A549 (cell line): ENCODE measurements at regions not wholly inside any gene's neighbourhood (a gene's known extent, or its start where the extent isn't known, plus 50 kb on each side); places are given as distances from the start of the nearest gene placed in this dataset.
"Not testable (repeated sequence)": the region's sequence is repeated elsewhere in the genome, so short reads cannot be mapped to it uniquely, and the experiment has no call there.

Experiments used
- ATAC-seq, 2 experiments: fragments of 200-7000 bp in 1 of 2; fragments of >200 bp in 1 of 2; cut with Nextera tagmentation in 1 of 2; cut with Tn5 transposase in 1 of 2; 3 replicates each; pipeline versions ENCODE4 v1.8.0 to v1.9.1; 2018 to 2020; ENCODE audit warnings: mild to moderate bottlenecking in 1 of 2, moderate library complexity in 1 of 2
- CTCF ChIA-PET: fragments of 300-600 bp; sonication (Branson Sonifier 250); formaldehyde crosslinking; extraction: SDS; loops from one replicate; lab custom pipeline; 2021; ENCODE audit warnings: antibody characterized with exemption, inconsistent platforms; lab: Yijun Ruan, JAX
- POLR2A ChIA-PET: fragments of 350-600 bp; formaldehyde crosslinking; extraction: SDS; loops from one replicate; lab custom pipeline; 2021; ENCODE audit warnings: antibody characterized with exemption, inconsistent platforms; lab: Yijun Ruan, JAX
- DNase-seq, 2 experiments: peaks; one replicate each; pipeline versions ENCODE4 v3.0.0 to v3.0.0-alpha.2; 2011 to 2016; ENCODE audit warnings: low read depth in 1 of 2, low spot score in 1 of 2
- FAIRE-seq: peaks from 2 replicates; lab custom pipeline; 2011; peaks lifted over from hg19 to GRCh38; lab: Jason Lieb, UNC
- H3K27ac ChIP-seq, 2 experiments: fragments of >200 bp; sonication (Bioruptor Twin); formaldehyde crosslinking; 3 replicates each; pipeline ENCODE4 v1.5.1; 2016 to 2017
- H3K4me1 ChIP-seq: fragments of >200 bp; sonication (Bioruptor Twin); formaldehyde crosslinking; 3 replicates; pipeline ENCODE4 v1.6.1; 2016
- H3K4me2 ChIP-seq: fragments of >200 bp; sonication (Bioruptor Twin); formaldehyde crosslinking; 3 replicates; pipeline ENCODE4 v1.6.1; 2016
- H3K4me3 ChIP-seq: fragments of >200 bp; sonication (Bioruptor Twin); formaldehyde crosslinking; 3 replicates; pipeline ENCODE4 v1.5.1; 2016
- H3K9me3 ChIP-seq: fragments of >200 bp; sonication (Bioruptor Twin); formaldehyde crosslinking; 3 replicates; pipeline ENCODE4 v1.6.1; 2016
- CTCF ChIP-seq: fragments of >200 bp; sonication (Bioruptor Twin); formaldehyde crosslinking; IDR thresholded peaks from 3 replicates; pipeline ENCODE4 v1.5.1; 2016
- EHF ChIP-seq: fragments of 250-450 bp; sonication (Bioruptor Pico); IDR thresholded peaks from 2 replicates; pipeline ENCODE4 v1.5.0; 2020; ENCODE audit warnings: mild to moderate bottlenecking
- ELK1 ChIP-seq: fragments of 150-350 bp; IDR thresholded peaks from 2 replicates; pipeline ENCODE4 v1.6.1; 2014; ENCODE audit warnings: low read depth, mild to moderate bottlenecking, low read length
- FOSB ChIP-seq: fragments of 250-450 bp; sonication (Bioruptor Pico); IDR thresholded peaks from 2 replicates; pipeline ENCODE4 v1.5.0; 2020; ENCODE audit warnings: mild to moderate bottlenecking, moderate library complexity
- GATA3 ChIP-seq: IDR thresholded peaks from 2 replicates; pipeline ENCODE4 v1.6.1; 2012; ENCODE audit warnings: borderline replicate concordance
- HES2 ChIP-seq: fragments of >200 bp; sonication (Bioruptor Twin); formaldehyde crosslinking; IDR thresholded peaks from 2 replicates; pipeline ENCODE4 v1.6.1; 2016
- HEYL ChIP-seq: fragments of 250-450 bp; sonication (Bioruptor Pico); IDR thresholded peaks from 2 replicates; pipeline ENCODE4 v1.8.0; 2021; ENCODE audit warnings: mild to moderate bottlenecking, moderate library complexity
- HOXB13 ChIP-seq: fragments of 250-450 bp; sonication (Bioruptor Pico); IDR thresholded peaks from 2 replicates; pipeline ENCODE4 v1.5.0; 2020; ENCODE audit warnings: low read depth, mild to moderate bottlenecking, moderate library complexity
- JUN ChIP-seq, 2 experiments: fragments of >200 bp; sonication (Bioruptor Twin); formaldehyde crosslinking; IDR thresholded peaks; 2 replicates in 1 of 2; 3 replicates in 1 of 2; pipeline ENCODE4 v1.6.1; 2016 to 2017
- KDM1A ChIP-seq: fragments of 200-600 bp; sonication (generic); IDR thresholded peaks from 2 replicates; pipeline ENCODE4 v1.6.1; 2016; ENCODE audit warnings: low read depth, mild to moderate bottlenecking
- MAFK ChIP-seq: fragments of 450-650 bp; IDR thresholded peaks from 2 replicates; pipeline ENCODE4 v1.6.1; 2014; ENCODE audit not compliant: partially characterized antibody
- NPAS2 ChIP-seq: fragments of 250-450 bp; sonication (Bioruptor Pico); IDR thresholded peaks from 2 replicates; pipeline ENCODE4 v1.8.0; 2022; ENCODE audit warnings: mild to moderate bottlenecking, moderate library complexity, borderline replicate concordance
- NR3C1 ChIP-seq: fragments of >200 bp; sonication (Bioruptor Twin); formaldehyde crosslinking; IDR thresholded peaks from 3 replicates; pipeline ENCODE4 v1.6.1; 2017
- POLR2AphosphoS2 ChIP-seq: conservative IDR thresholded peaks from 2 replicates; pipeline ENCODE4 v1.6.1; 2012; ENCODE audit warnings: low read length, improper control_type of control experiment, inconsistent platforms
- RARB ChIP-seq: fragments of 250-450 bp; sonication (Bioruptor Pico); IDR thresholded peaks from 2 replicates; pipeline ENCODE4 v1.8.0; 2021; ENCODE audit warnings: mild to moderate bottlenecking, moderate library complexity
- RNF2 ChIP-seq: fragments of 200-600 bp; sonication (generic); IDR thresholded peaks from 2 replicates; pipeline ENCODE4 v1.6.1; 2016; ENCODE audit warnings: low read depth, mild to moderate bottlenecking, antibody characterized with exemption, moderate library complexity, borderline replicate concordance
- SREBF2 ChIP-seq: fragments of 450-650 bp; IDR thresholded peaks from 2 replicates; pipeline ENCODE4 v1.6.1; 2014; ENCODE audit warnings: mild to moderate bottlenecking, moderate library complexity
- USF2 ChIP-seq: fragments of 450-650 bp; IDR thresholded peaks from 2 replicates; pipeline ENCODE4 v1.6.1; 2014; ENCODE audit warnings: antibody characterized with exemption
- ZFP36 ChIP-seq: fragments of 450-650 bp; IDR thresholded peaks from 2 replicates; pipeline ENCODE4 v1.6.1; 2014; ENCODE audit warnings: borderline replicate concordance; ENCODE audit not compliant: partially characterized antibody
- ZNF302 ChIP-seq: fragments of 250-450 bp; sonication (Bioruptor Pico); IDR thresholded peaks from 2 replicates; pipeline ENCODE4 v1.9.0; 2021; ENCODE audit warnings: inconsistent platforms, mild to moderate bottlenecking, moderate library complexity
- WGBS: methylation state at CpG from one replicate; pipeline ENCODE4 v1.1.6; 2017; ENCODE audit errors: missing lambda C conversion rate; 5-methylcytosine and 5-hydroxymethylcytosine counted together

- CTCF ChIA-PET: interaction anchor here (0.5 to 2.3 kb wide), 8 partner anchors 11 to 982 kb away, joined by 3 to 8 read pairs (median 4); no protein-coding TSS in a partner anchor
- Histone ChIP-seq H3K9me3 (no peaks in the 10 kb centered on the region), H3K27ac (no peak overlapping the region), H3K4me2 (no peak overlapping the region), H3K4me3 (no peak overlapping the region), H3K4me1 (no peaks in the 10 kb centered on the region)
- TF ChIP-seq CTCF: 0 out of 3 replicates have a peak, but pooled peaks have one; percentile 4
- no peak for TF ChIP-seq FOSB (CRISPR knock-in tag)
- POLR2A ChIA-PET: no interaction called here
- ATAC-seq: no peak
- no peak for DNase-seq
- WGBS: 30% methylated on average over 16 of the region's 26 CpGs
- no peak for FAIRE-seq
Measured at GRCh38 chr18:78875778-78876650, 103.6 kb upstream of the SALL3 start.

- H3K4me1 ChIP-seq: no peaks in the 10 kb centered on the region
- DNase-seq: no peak
- no peak overlapping the region for H3K27ac ChIP-seq
- no peak for TF ChIP-seq RARB (CRISPR knock-in tag)
- TF ChIP-seq MAFK: no peak
- no peak for TF ChIP-seq HES2
- TF ChIP-seq RNF2: no peak
- TF ChIP-seq GATA3: no peak
- no peak for TF ChIP-seq JUN (IDR thresholded peaks at IDR 0.05)
- TF ChIP-seq USF2: no peak
- no peak for TF ChIP-seq EHF
- no peak for TF ChIP-seq ZNF302 (CRISPR knock-in tag)
- TF ChIP-seq POLR2AphosphoS2: no peak
- TF ChIP-seq ZFP36: no peak
- TF ChIP-seq CTCF: no peak
- TF ChIP-seq NR3C1: no peak
- TF ChIP-seq HEYL (CRISPR knock-in tag): no peak
- no peak for TF ChIP-seq NPAS2 (CRISPR knock-in tag)
- no peak for TF ChIP-seq KDM1A
- no peak for TF ChIP-seq SREBF2
- H3K9me3 ChIP-seq: no peaks in the 10 kb centered on the region
- no peak overlapping the region for H3K4me3 ChIP-seq
- no peak overlapping the region for H3K4me2 ChIP-seq
- WGBS: 3% methylated on average over 8 of the region's 8 CpGs
- CTCF ChIA-PET: no interaction called here
- POLR2A ChIA-PET: no interaction called here
- ATAC-seq: no peak
- FAIRE-seq: no peak
Measured at GRCh38 chr18:78876868-78877267, 102.8 kb upstream of the SALL3 start.

GRCh38 chr18:78878335-78878734 lies 101.3 kb upstream of the SALL3 start:
- DNase-seq (no peak), FAIRE-seq (no peak), ATAC-seq (no peak)
- H3K4me3 ChIP-seq: no peak overlapping the region
- no peaks in the 10 kb centered on the region for H3K4me1 ChIP-seq
- no peaks in the 10 kb centered on the region for H3K9me3 ChIP-seq
- TF ChIP-seq HOXB13 (CRISPR knock-in tag) (no peak), ELK1 (no peak)
- ChIA-PET CTCF (no interaction called here), POLR2A (no interaction called here)
- H3K27ac ChIP-seq: no peak overlapping the region
- H3K4me2 ChIP-seq: no peak overlapping the region
- 78% methylated on average over 15 of the region's 15 CpGs for WGBS

- ATAC-seq (peak in 1 of 2 experiments; percentile 71; a peak in 2 of 6 replicates), DNase-seq (peak in 1 of 2 experiments; percentile 7)
- H3K9me3 ChIP-seq, H3K4me1 ChIP-seq, H3K27ac ChIP-seq, H3K4me3 ChIP-seq, H3K4me2 ChIP-seq, FAIRE-seq, POLR2A ChIA-PET, CTCF ChIA-PET: not testable (repeated sequence)
- 58% methylated on average over 31 of the region's 56 CpGs for WGBS
Measured at GRCh38 chr18:78879072-78879883, 100.3 kb upstream of the SALL3 start.
